Activated naive CD4-positive, alpha-beta T cell treated with anti-CD3 and anti-CD28 coated beads for 36 hours (primary cell): ENCODE measurements at regions not wholly inside any gene's neighbourhood (a gene's known extent, or its start where the extent isn't known, plus 50 kb on each side); places are given as distances from the start of the nearest gene placed in this dataset.
"Not testable (repeated sequence)": the region's sequence is repeated elsewhere in the genome, so short reads cannot be mapped to it uniquely, and the experiment has no call there.

Experiments
- CTCF ChIA-PET: fragments of 350-600 bp; sonication (Branson Sonifier 250); formaldehyde crosslinking; loops from one replicate; lab custom pipeline; 2021; ENCODE audit warnings: antibody characterized with exemption; lab: Charles Lee
- DNase-seq: peaks from one replicate; pipeline ENCODE4 v3.0.0-alpha.2; 2020
- H3K27ac Mint-ChIP-seq: one replicate; pipeline ENCODE4 v1.8.0; 2021; ENCODE audit warnings: mild to moderate bottlenecking, mixed read lengths
- H3K27me3 Mint-ChIP-seq: one replicate; pipeline ENCODE4 v1.8.0; 2021; ENCODE audit warnings: low read depth, mixed read lengths
- H3K36me3 Mint-ChIP-seq: one replicate; pipeline ENCODE4 v1.8.0; 2021; ENCODE audit warnings: low read depth, mixed read lengths
- H3K4me1 Mint-ChIP-seq: one replicate; pipeline ENCODE4 v1.8.0; 2021; ENCODE audit warnings: low read depth, mixed read lengths
- H3K4me3 Mint-ChIP-seq: one replicate; pipeline ENCODE4 v1.8.0; 2021; ENCODE audit warnings: mild to moderate bottlenecking, moderate library complexity, mixed read lengths
- H3K9me3 Mint-ChIP-seq: one replicate; pipeline ENCODE4 v1.8.0; 2021; ENCODE audit warnings: mixed read lengths
- intact Hi-C: fragments of 100-400 bp; cut with micrococcal nuclease; formaldehyde crosslinking; loops from one replicate; pipeline ENCODE4 v1.15.1; 2023

DNA sequence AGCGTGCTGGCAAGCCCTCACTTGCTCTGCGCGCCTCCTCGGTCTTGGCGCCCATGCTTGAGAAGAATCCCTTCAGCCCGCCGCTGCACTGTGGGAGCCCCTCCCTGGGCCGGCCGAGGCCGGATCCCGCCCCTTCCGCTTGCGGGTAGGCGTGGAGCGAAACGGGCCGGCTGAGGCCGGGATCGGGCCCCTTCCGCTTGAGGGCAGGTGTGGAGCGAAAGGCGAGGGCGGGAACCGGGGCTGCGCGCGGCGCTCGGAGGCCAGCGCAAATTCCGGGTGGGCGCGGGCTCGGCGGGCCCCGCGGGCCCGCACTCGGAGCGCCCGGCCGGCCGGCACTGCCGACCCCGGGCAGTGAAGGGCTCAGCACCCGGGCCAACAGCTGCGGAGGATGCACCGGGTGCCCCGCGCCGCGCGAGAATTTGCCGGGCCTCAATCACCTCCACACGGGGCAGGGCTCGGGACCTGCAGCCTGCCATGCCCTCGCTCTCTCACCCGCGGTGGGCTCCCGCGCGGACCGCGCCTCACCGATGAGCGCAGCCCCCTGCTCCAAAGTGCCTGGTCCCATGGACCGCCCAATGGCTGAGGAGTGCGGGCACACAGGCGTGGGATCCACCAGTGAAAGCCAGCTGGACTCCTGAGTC is 58.1 kb upstream of the GBA3 start:
- peaks cover 2% of the 10 kb centered on the region for H3K9me3 Mint-ChIP-seq
- intact Hi-C loops, result loop anchor here (5.0 kb wide), 1 partner anchor 43 kb away; no protein-coding TSS in a partner anchor
- CTCF ChIA-PET, result no interaction called here
- DNase-seq, result no peak
- no peaks in the 10 kb centered on the region for H3K4me1 Mint-ChIP-seq
- no peaks in the 10 kb centered on the region for H3K27me3 Mint-ChIP-seq
- no peak overlapping the region for H3K4me3 Mint-ChIP-seq
- no peak overlapping the region for H3K27ac Mint-ChIP-seq
- no peaks in the 10 kb centered on the region for H3K36me3 Mint-ChIP-seq

DNA sequence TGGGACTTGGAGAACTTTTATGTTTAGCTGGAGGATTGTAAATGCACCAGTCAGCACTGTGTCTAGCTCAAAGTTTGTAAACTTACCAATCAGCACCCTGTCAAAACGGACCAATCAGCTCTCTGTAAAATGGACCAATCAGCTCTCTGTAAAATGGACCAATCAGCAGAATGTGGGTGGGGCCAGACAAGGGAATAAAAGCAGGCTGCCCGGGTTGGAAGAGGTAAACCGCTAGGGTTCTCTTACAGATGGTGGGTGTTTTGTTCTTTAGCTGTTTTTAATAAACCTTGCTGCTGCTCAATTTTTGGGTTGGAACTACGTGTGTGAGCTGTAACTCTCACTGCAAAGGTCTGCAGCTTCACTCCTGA is 57.6 kb upstream of the GBA3 start:
- H3K9me3 Mint-ChIP-seq, H3K27me3 Mint-ChIP-seq, H3K4me1 Mint-ChIP-seq, H3K4me3 Mint-ChIP-seq, H3K27ac Mint-ChIP-seq, intact Hi-C loops, H3K36me3 Mint-ChIP-seq, DNase-seq: not testable (repeated sequence)
- CTCF ChIA-PET, result interaction anchor here (0.6 kb wide), 1 partner anchor 219 kb away, joined by 5 read pairs; no protein-coding TSS in a partner anchor

DNA sequence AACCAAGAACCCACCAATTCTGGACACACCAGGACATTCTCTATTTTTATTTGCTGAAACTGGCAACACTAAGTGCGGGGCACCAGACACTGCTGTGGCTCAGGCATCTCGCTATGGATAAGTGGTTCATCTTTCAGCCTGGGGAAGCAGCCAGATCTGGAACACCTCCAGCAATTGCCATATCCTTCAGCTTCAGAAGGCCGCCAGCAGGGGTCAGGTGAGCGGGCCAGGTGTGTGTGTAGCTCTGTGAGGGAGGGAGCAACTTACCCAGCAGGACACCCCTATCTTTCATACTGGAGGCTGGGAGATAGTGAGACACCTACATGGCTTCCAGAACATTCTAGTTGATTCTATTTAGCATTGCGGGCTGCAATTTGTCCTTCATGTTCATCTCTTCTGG is 57.0 kb upstream of the GBA3 start:
- Mint-ChIP-seq H3K4me3 (no peak overlapping the region), H3K4me1 (no peaks in the 10 kb centered on the region), H3K36me3 (peaks cover 1% of the 10 kb centered on the region), H3K27ac (no peak overlapping the region), H3K9me3 (peaks cover 7% of the 10 kb centered on the region), H3K27me3 (no peaks in the 10 kb centered on the region)
- intact Hi-C loops, result no loop called here
- CTCF ChIA-PET, result interaction anchor here (0.6 kb wide), 1 partner anchor 220 kb away, joined by 5 read pairs; no protein-coding TSS in a partner anchor
- DNase-seq, result no peak

DNA sequence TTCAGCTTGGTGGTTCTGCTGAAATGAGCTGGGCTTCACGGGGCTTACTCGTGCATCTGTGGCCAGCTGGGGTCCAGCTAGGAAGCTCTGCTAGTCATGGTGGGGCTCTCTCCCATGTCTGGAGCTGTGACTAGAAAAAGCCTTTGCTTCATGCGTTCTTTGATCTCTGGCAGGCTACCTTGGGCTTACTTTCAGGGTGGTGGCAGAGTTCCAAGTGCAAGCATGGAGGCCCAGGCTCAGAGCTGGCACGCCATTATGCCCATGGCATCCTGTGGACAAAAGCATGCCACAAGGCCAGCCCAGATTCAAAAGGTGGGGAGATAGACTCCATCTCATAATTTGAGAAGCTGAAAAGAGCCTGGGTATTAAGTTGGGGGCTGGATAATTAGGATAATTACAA is 55.4 kb upstream of the GBA3 start:
- H3K4me1 Mint-ChIP-seq, result no peaks in the 10 kb centered on the region
- H3K36me3 Mint-ChIP-seq, result peaks cover 2% of the 10 kb centered on the region
- intact Hi-C loops, result no loop called here
- H3K27me3 Mint-ChIP-seq, result no peaks in the 10 kb centered on the region
- no peak overlapping the region for H3K27ac Mint-ChIP-seq
- no peak overlapping the region for H3K4me3 Mint-ChIP-seq
- peaks cover 12% of the 10 kb centered on the region for H3K9me3 Mint-ChIP-seq
- no peak for DNase-seq
- CTCF ChIA-PET, result no interaction called here
